GM12892 (cell line): ENCODE measurements at regions not wholly inside any gene's neighbourhood (a gene's known extent, or its start where the extent isn't known, plus 50 kb on each side); places are given as distances from the start of the nearest gene placed in this dataset.

ENCODE experiments used
- DNase-seq: peaks from one replicate; pipeline ENCODE4 v3.0.0; 2011; ENCODE audit not compliant: insufficient read length
- FAIRE-seq: peaks from 2 replicates; lab custom pipeline; 2011; peaks lifted over from hg19 to GRCh38; lab: Jason Lieb, UNC
- POLR2A ChIP-seq: IDR thresholded peaks from 2 replicates; pipeline ENCODE4 v1.6.1; 2011; ENCODE audit warnings: low read depth, low read length, control low read depth
- POLR2AphosphoS5 ChIP-seq: IDR thresholded peaks from 2 replicates; pipeline ENCODE4 v1.6.1; 2011; ENCODE audit warnings: low read depth, low read length, control low read depth
- TAF1 ChIP-seq: IDR thresholded peaks from 2 replicates; pipeline ENCODE4 v1.6.1; 2011; ENCODE audit warnings: low read depth, mild to moderate bottlenecking, control low read depth, low read length, borderline replicate concordance

DNA sequence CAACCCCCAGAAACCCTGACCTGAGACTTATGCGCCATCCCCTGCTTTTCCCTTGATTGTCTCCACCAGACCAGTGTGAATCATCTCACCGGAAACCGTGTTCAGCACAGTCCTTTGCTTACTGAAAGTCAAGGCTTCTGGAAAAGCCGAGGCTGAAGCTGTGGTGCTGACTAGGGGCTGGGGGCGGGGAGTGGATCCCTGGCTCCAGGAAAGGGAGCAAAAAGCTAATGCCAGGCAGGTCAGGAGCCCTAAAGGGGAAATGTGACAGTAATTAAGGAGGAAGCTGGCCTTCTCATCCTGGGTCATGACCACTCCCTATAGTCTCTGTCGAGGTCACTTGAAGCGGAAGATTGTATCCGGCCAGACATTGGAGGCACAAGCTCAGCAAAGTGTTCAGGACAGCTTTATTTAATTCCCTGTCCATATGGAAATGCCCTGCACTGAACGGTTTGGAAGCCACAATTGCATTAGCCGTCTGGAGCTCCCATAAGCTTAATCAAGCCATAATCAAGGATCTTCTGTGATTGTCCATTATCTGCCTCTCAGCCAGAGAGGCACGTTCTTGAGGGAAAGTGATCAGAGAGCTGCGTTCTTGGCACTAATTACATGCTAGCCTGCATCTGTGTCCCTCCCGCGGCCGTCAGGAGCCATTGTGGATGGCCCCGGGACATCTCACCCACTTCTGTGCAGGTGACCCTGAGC lies 403.6 kb downstream of the RRAGC start:
- FAIRE-seq (no peak), DNase-seq (no peak)
- TF ChIP-seq POLR2A (no peak), TAF1 (no peak)

DNA sequence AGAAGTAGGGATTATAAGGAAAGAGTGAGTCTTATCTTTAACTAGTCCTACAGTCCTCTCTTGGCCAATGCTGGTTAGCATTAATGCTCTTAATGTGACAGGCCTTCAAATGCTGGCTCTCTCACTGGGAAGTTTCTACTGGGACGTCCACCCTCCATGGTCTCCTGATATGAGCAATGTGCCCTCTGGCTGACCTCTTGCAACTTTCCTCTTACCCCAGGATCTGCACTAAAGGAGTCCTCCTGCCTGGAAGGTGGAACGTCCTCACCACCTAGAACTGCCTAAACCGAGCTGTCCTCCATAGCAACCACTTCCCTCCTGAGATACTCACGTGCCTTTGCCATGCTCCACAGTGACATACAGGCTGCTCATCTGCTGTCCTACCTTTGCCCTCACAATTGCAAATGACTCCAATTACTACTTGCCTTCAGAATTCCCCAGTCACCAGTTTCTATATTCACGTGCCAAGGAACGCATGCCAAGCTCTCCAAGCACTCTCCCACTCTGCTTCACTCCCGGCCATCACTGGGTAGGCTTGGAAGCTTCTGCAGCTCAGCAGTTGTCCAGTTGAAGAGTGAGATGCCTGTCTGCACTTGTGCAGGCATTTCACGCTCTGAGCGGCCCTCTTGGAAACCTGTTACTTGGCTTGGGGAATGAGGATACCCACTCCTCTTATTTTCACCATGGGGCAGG lies 404.7 kb downstream of the RRAGC start:
- TF ChIP-seq POLR2AphosphoS5 (no peak), POLR2A (no peak), TAF1 (no peak)
- DNase-seq = no peak
- no peak for FAIRE-seq

DNA sequence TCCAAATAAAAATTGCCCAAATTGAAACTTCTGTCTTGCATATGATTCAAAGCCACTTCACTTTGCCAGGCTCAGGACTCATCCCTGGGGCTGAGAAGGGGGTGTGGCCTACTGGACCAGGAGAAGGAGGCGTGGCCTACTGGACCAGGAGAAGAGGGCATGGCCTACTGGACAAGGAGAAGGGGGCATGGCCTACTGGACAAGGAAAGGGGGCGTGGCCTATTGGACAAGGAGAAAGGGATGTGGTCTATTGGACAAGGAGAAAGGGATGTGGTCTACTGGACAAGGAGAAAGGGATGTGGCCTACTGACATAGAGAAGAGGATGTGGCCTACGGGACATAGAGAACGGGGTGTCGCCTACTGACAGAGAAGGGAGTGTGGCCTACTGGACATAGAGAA lies 405.3 kb downstream of the RRAGC start:
- no peak for FAIRE-seq
- no peak for DNase-seq
- TF ChIP-seq POLR2AphosphoS5 = no peak
- no peak for TF ChIP-seq TAF1
- no peak for TF ChIP-seq POLR2A

DNA sequence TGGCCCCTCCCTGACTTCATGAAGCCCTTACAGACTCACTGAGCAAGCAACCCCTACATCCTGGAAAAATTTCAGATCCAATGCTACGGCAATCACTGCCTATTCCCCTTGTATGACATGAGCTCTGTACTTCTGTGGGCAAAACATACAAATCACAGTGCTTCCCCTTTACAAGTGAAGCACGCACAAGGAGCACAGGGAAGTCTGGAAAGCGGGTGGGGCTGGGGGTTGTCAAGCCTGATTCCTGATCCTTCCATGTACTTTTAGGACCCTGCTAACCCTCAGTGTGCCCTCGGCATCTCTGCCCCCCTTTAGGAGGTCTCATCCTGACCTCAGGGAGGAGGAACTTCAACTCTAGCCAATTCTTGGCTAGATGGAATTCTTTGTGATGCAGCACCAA lies 405.7 kb upstream of the POU3F1 start:
- DNase-seq = no peak
- TF ChIP-seq TAF1 (no peak), POLR2A (no peak), POLR2AphosphoS5 (no peak)

DNA sequence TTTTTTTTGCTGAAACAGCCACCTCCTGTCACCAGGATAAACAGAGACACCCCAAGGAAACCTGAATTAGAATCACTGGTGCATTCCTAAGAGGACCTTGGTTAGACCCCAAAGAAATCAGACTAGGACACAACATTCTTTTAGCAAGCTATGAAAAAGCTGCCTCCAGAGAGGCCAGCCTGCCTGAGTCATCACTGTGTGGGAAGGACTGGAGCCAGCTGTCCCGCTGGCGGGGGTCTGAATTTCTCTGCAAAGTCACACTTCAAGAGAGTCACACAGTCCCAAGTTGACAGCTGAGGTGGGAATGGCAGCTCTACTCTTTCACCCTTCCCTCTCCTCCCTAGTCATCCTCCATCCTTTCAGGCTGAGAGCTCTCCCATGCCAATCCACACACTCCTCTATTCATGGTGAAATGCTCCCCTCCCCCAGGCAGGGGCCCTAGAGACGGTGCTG lies 405.0 kb upstream of the POU3F1 start:
- FAIRE-seq = no peak
- TF ChIP-seq TAF1 (no peak), POLR2A (no peak), POLR2AphosphoS5 (no peak)
- no peak for DNase-seq

More for the DNA sequence above, 405.7 kb upstream of the POU3F1 start:
- FAIRE-seq = no peak

DNA sequence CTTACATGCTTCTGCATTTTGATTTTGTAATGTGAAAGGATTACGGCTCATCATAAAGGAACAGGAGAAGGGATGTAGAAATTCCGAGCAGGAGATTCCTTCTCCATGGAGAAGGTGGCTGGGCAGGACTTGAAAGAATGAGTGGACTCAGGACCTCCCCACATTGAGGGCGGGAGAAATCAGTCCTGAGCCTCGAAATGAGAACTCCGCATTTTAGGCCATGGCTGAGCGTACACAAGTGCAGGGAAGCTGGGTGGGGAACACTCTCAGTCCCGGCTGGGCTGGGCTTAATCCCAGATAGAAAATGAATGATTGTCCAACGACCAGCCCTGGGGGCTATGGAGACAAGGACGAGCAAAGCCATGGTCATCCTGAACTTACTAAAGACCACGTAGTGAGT lies 402.3 kb upstream of the POU3F1 start:
- DNase-seq = no peak
- TF ChIP-seq POLR2A = no peak
- TF ChIP-seq POLR2AphosphoS5 = no peak
- TF ChIP-seq TAF1 = no peak
- FAIRE-seq = no peak

DNA sequence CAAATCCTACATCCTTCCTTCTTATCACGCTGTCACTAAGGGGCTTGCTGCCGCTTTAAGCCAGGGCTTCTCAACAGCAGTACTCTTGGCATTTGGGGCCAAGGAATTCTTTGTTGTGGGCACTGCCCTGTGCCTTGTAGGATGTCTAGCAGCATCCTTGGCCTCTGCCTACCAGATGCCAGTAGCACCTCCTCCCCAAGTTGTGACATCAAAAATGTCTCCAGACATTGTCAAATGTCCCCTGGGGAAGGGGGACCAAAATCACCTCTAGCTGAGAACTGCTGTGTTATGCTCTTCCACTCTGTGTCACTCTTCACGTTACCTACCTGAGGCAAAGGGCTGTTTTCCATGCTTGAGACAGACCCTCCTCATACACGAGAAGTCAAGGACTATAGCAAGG lies 400.3 kb upstream of the POU3F1 start:
- TF ChIP-seq POLR2AphosphoS5 (no peak), POLR2A (no peak), TAF1 (no peak)
- DNase-seq (no peak), FAIRE-seq (no peak)

DNA sequence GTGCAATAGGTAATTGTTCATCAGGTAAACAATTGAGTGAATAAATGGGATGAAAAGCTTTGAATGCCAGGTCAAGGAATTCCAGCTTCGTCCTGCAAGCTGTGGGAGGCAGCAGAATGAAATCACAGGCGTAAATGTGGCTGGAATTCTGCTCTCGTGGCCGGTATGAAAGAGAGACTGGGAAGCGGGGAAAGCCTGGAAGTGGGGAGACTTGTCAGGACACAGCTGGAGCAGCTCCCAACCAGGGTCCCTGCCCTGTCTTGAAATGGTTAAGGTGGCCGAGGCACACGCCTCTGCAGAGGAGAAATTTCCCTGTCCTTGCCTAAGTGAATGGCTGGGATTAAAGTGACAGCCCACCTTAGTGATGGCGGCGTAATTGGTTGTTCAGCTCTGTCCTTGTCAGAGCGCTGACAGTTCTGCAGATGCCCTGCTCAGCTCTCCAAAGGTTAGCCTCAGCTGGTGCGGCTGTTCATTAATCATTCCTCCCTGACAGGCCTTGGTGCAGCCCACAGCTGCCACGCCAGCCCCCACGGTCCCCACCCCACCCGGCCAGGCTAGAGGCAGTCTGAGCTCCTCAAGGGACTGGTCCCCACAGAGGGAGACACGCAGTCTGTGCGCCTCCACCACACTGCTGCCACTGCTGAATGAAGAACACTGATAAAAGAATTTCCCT lies 398.3 kb upstream of the POU3F1 start:
- FAIRE-seq (no peak), DNase-seq (no peak)
- TF ChIP-seq POLR2A = no peak
- TF ChIP-seq POLR2AphosphoS5 = no peak
- TF ChIP-seq TAF1 = no peak

DNA sequence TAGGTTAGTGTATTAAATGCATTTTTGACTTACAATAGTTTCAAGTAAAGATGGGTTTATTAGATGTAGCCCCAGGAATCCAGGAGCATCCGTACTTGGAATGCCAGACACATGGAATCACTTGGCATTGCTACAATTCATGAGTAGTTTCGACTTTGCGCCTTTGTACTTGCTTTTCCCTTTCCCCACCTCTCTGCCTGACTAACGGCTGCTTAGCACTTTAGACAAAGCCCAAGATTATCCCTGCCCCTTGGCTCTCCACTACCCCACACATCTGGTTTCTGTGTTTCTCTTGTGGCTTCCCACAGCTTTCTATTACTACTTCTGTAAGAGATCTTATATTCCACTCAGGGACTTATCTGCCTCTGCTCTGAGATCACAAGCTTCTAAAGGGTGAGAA lies 397.7 kb upstream of the POU3F1 start:
- FAIRE-seq = no peak
- no peak for TF ChIP-seq POLR2A
- TF ChIP-seq TAF1 = no peak
- TF ChIP-seq POLR2AphosphoS5 = no peak
- no peak for DNase-seq

DNA sequence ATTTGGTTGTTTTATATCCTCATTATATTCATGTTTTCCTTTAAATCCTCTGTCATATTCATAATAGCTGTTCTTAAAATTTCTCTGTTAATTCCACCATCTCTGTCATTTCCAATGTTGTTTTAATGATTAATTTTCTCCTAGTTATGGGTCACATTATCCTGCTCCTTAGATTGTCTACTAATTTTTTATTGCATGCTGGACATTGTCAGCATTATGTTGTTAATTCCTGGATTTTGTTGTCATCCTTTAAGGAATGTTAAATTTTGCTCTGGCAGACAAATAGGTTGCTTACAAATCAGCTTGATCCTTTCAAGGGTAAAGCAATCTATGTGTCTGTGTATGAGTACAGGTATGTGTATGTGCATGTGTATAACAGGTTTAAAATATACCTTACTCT lies 393.8 kb upstream of the POU3F1 start:
- FAIRE-seq (no peak), DNase-seq (no peak)
- no peak for TF ChIP-seq POLR2AphosphoS5
- no peak for TF ChIP-seq TAF1
- no peak for TF ChIP-seq POLR2A

DNA sequence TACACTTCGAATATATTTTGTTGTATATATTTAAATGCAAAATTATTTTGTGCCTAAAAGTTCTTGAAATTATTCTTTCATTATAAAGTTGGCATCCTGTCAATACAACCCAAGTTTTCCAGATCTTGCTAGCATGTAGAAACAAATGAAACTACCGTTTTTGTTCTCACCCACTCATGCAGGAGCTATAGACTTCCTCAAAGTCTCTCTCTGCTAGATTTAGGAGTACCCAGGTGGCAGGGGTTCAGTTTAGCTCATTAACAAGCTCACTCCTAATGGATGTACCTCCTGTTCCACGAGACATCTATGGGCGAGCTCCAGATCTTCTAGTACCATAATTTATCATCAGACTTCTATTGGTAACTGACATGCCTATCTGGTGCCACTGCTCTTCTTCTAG lies 390.2 kb upstream of the POU3F1 start:
- no peak for FAIRE-seq
- TF ChIP-seq TAF1 (no peak), POLR2AphosphoS5 (no peak), POLR2A (no peak)
- DNase-seq = no peak
